Activated CD4-positive, alpha-beta T cell treated with anti-CD3 and anti-CD28 coated beads, Interleukin-2, amount 10 ng/mL, durations not matched to agents 24 days and 14 days (primary cell): ENCODE measurements at regions not wholly inside any gene's neighbourhood (a gene's known extent, or its start where the extent isn't known, plus 50 kb on each side); places are given as distances from the start of the nearest gene placed in this dataset.
"Not testable (repeated sequence)": the region's sequence is repeated elsewhere in the genome, so short reads cannot be mapped to it uniquely, and the experiment has no call there.

ENCODE experiments used
- DNase-seq: peaks from one replicate; pipeline ENCODE4 v3.0.0; 2022
- H3K27ac Mint-ChIP-seq: one replicate; pipeline ENCODE4 v1.8.0; 2022; ENCODE audit warnings: mild to moderate bottlenecking, mixed read lengths
- H3K27me3 Mint-ChIP-seq: one replicate; pipeline ENCODE4 v1.8.0; 2022; ENCODE audit warnings: mixed read lengths
- H3K36me3 Mint-ChIP-seq: one replicate; pipeline ENCODE4 v1.8.0; 2022; ENCODE audit warnings: low read depth, mild to moderate bottlenecking, mixed read lengths
- H3K4me1 Mint-ChIP-seq: one replicate; pipeline ENCODE4 v1.8.0; 2021; ENCODE audit warnings: mixed read lengths
- H3K4me3 Mint-ChIP-seq: one replicate; pipeline ENCODE4 v1.8.0; 2022; ENCODE audit warnings: mild to moderate bottlenecking, moderate library complexity, mixed read lengths
- H3K9me3 Mint-ChIP-seq: one replicate; pipeline ENCODE4 v1.8.0; 2021; ENCODE audit warnings: mixed read lengths
- intact Hi-C: fragments of 100-400 bp; cut with micrococcal nuclease; formaldehyde crosslinking; loops from one replicate; pipeline ENCODE4 v1.15.1; 2023

GRCh38 chr13:46498650-46499049 is 54.3 kb upstream of the LRCH1 start:
- intact Hi-C loops, result no loop called here
- peaks cover 12% of the 10 kb centered on the region for H3K27me3 Mint-ChIP-seq
- no peaks in the 10 kb centered on the region for H3K4me1 Mint-ChIP-seq
- no peak for DNase-seq
- H3K4me3 Mint-ChIP-seq, result no peak overlapping the region
- no peaks in the 10 kb centered on the region for H3K9me3 Mint-ChIP-seq
- no peaks in the 10 kb centered on the region for H3K36me3 Mint-ChIP-seq
- no peak overlapping the region for H3K27ac Mint-ChIP-seq

DNA sequence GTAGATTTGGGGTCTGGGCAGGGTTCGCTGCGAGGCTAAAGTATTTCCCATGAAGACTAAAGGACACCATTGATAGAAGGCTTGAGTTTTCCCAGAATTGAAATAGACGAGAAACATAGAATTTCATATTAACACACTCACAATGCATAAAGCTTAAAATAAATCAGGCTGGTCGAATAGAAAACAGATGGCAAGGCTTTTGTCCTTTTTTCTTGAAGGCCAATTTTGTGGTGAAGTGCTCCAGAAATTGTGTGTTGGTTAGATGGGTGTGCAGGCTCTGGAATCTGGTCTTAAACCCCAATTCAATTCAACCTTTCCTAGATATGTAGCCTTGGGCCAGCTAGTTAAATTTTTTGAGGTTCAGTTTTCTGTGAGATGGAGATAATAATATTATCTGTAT is 56.9 kb upstream of the LRCH1 start:
- peaks cover 2% of the 10 kb centered on the region for H3K27me3 Mint-ChIP-seq
- intact Hi-C loops, result no loop called here
- DNase-seq, result no peak
- no peaks in the 10 kb centered on the region for H3K4me1 Mint-ChIP-seq
- H3K36me3 Mint-ChIP-seq, result no peaks in the 10 kb centered on the region
- no peak overlapping the region for H3K4me3 Mint-ChIP-seq
- H3K9me3 Mint-ChIP-seq, result no peaks in the 10 kb centered on the region
- H3K27ac Mint-ChIP-seq, result no peak overlapping the region

GRCh38 chr13:46495651-46496050 is 57.3 kb upstream of the LRCH1 start:
- Mint-ChIP-seq H3K4me1 (no peaks in the 10 kb centered on the region), H3K36me3 (no peaks in the 10 kb centered on the region), H3K4me3 (no peak overlapping the region), H3K27me3 (peaks cover 2% of the 10 kb centered on the region), H3K27ac (no peak overlapping the region), H3K9me3 (no peaks in the 10 kb centered on the region)
- DNase-seq, result no peak
- intact Hi-C loops, result no loop called here

DNA sequence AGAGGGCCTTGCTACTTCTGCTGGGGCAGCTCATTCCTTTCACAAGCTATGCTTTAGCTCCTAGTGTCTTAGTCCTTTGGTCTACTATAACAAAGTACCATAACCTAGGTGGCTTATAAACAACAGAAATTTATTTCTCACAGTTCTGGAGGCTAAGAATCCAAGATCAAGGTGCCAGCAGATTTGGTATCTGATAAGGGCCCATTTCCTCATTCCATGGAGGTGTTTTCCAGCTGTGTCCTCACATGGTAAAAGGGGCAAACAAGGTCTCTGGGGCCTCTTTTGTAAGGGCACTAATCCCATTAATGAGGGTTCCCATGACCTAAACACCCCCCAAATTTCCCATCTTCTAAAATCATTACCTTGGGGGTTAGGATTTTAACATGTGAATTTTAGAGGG is 57.9 kb upstream of the LRCH1 start:
- no peak for DNase-seq
- Mint-ChIP-seq H3K27me3 (peaks cover under 1% of the 10 kb centered on the region), H3K4me3 (no peak overlapping the region), H3K27ac (no peak overlapping the region), H3K4me1 (peaks cover 2% of the 10 kb centered on the region), H3K36me3 (no peaks in the 10 kb centered on the region), H3K9me3 (no peaks in the 10 kb centered on the region)
- intact Hi-C loops, result no loop called here

- Mint-ChIP-seq H3K27ac (no peak overlapping the region), H3K9me3 (no peaks in the 10 kb centered on the region), H3K4me3 (no peak overlapping the region), H3K4me1 (peaks cover 3% of the 10 kb centered on the region), H3K36me3 (no peaks in the 10 kb centered on the region), H3K27me3 (no peaks in the 10 kb centered on the region)
- intact Hi-C loops, result loop anchor here (1.0 to 5.0 kb wide), 2 partner anchors 59 to 228 kb away; partner anchors contain the start of gene LRCH1
- peak; percentile 71 for DNase-seq
These were observed 60.0 kb upstream of the LRCH1 start for GRCh38 chr13:46492946-46493345.

- intact Hi-C loops, result loop anchor here (5.0 kb wide), 1 partner anchor 61 kb away; the partner anchor contains the start of gene LRCH1
These were observed 61.3 kb upstream of the LRCH1 start for GRCh38 chr13:46491641-46492040.

DNA sequence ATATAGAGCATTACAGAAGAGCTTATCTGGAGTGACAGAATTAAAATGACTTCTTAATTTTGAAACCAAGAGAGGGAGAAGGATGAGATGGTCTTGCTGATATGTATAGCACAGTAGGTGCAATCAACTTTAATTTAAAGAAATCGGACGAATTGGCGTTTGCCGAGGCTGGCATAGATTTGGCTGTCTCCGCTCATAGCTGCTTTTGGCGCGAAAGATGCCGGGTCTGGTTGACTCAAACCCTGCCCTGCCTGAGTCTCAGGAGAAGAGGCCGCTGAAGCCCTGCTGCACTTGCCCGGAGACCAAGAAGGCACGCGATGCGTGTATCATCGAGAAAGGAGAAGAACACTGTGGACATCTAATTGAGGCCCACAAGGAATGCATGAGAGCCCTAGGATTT is 62.3 kb upstream of the LRCH1 start:
- H3K27ac Mint-ChIP-seq, H3K36me3 Mint-ChIP-seq, H3K4me3 Mint-ChIP-seq, H3K27me3 Mint-ChIP-seq, H3K4me1 Mint-ChIP-seq, DNase-seq, H3K9me3 Mint-ChIP-seq: not testable (repeated sequence)
- intact Hi-C loops, result loop anchor here (5.0 kb wide), 1 partner anchor 62 kb away; the partner anchor contains the start of gene LRCH1

More at GRCh38 chr13:46491641-46492040, 61.3 kb upstream of the LRCH1 start:
- Mint-ChIP-seq H3K4me3 (no peak overlapping the region), H3K9me3 (no peaks in the 10 kb centered on the region), H3K27me3 (no peaks in the 10 kb centered on the region), H3K4me1 (peaks cover 3% of the 10 kb centered on the region), H3K27ac (no peak overlapping the region), H3K36me3 (no peaks in the 10 kb centered on the region)
- DNase-seq, result no peak

GRCh38 chr13:46490129-46490528 is 62.8 kb upstream of the LRCH1 start:
- H3K9me3 Mint-ChIP-seq, result peaks cover 5% of the 10 kb centered on the region
- no peaks in the 10 kb centered on the region for H3K36me3 Mint-ChIP-seq
- no peaks in the 10 kb centered on the region for H3K27me3 Mint-ChIP-seq
- no peak for DNase-seq
- H3K4me3 Mint-ChIP-seq, result no peak overlapping the region
- intact Hi-C loops, result loop anchor here (5.0 kb wide), 1 partner anchor 62 kb away; the partner anchor contains the start of gene LRCH1
- H3K4me1 Mint-ChIP-seq, result peaks cover 3% of the 10 kb centered on the region
- H3K27ac Mint-ChIP-seq, result no peak overlapping the region

GRCh38 chr13:46489586-46490023 is 63.4 kb upstream of the LRCH1 start:
- Mint-ChIP-seq H3K27ac (no peak overlapping the region), H3K9me3 (peaks cover 5% of the 10 kb centered on the region), H3K36me3 (peaks cover under 1% of the 10 kb centered on the region), H3K4me1 (peaks cover 3% of the 10 kb centered on the region), H3K4me3 (no peak overlapping the region), H3K27me3 (no peaks in the 10 kb centered on the region)
- intact Hi-C loops, result loop anchor here (5.0 kb wide), 2 partner anchors 43 to 63 kb away; partner anchors contain the start of gene LRCH1
- DNase-seq, result no peak

- DNase-seq, result no peak
- Mint-ChIP-seq H3K4me1 (peaks cover 3% of the 10 kb centered on the region), H3K27ac (no peak overlapping the region), H3K4me3 (no peak overlapping the region), H3K36me3 (peaks cover 2% of the 10 kb centered on the region), H3K9me3 (peaks cover 9% of the 10 kb centered on the region), H3K27me3 (no peaks in the 10 kb centered on the region)
- intact Hi-C loops, result loop anchor here (5.0 kb wide), 1 partner anchor 45 kb away; no protein-coding TSS in a partner anchor
These were observed 65.2 kb upstream of the LRCH1 start for GRCh38 chr13:46487748-46488147.

DNA sequence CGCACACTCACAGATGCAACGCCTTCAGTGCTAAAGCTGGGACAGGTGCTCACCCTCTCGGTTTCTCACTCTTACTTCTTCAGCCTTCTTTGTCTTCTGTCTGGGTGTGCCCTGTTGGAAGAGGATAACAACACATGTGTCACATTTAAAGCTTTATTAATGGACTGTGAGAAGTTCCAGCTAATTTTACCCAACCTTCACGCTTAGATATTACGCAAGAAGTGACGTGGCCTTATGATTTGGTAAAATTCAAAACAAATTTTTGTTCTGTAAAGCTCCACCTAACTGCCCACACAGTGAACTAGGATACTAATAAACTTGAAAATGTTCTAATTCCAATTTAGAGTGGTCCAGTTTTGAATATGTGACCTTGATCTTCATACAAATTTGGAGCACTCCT is 66.7 kb upstream of the LRCH1 start:
- Mint-ChIP-seq H3K4me3 (no peak overlapping the region), H3K4me1 (peaks cover 3% of the 10 kb centered on the region), H3K27ac (no peak overlapping the region), H3K9me3 (peaks cover 9% of the 10 kb centered on the region), H3K36me3 (peaks cover 2% of the 10 kb centered on the region), H3K27me3 (no peaks in the 10 kb centered on the region)
- intact Hi-C loops, result loop anchor here (5.0 kb wide), 1 partner anchor 46 kb away; no protein-coding TSS in a partner anchor
- no peak for DNase-seq

- Mint-ChIP-seq H3K27ac (no peak overlapping the region), H3K36me3 (peaks cover 2% of the 10 kb centered on the region), H3K4me3 (no peak overlapping the region), H3K27me3 (no peaks in the 10 kb centered on the region), H3K9me3 (peaks cover 9% of the 10 kb centered on the region), H3K4me1 (no peaks in the 10 kb centered on the region)
- DNase-seq, result no peak
- intact Hi-C loops, result no loop called here
These were observed 68.4 kb upstream of the LRCH1 start for GRCh38 chr13:46484561-46484960.

- no peak for DNase-seq
- Mint-ChIP-seq H3K9me3 (peaks cover 4% of the 10 kb centered on the region), H3K4me3 (no peak overlapping the region), H3K4me1 (no peaks in the 10 kb centered on the region), H3K36me3 (peaks cover 2% of the 10 kb centered on the region), H3K27ac (no peak overlapping the region), H3K27me3 (no peaks in the 10 kb centered on the region)
- intact Hi-C loops, result no loop called here
These were observed 71.8 kb upstream of the LRCH1 start for GRCh38 chr13:46481166-46481565.

- no peak overlapping the region for H3K4me3 Mint-ChIP-seq
- no peaks in the 10 kb centered on the region for H3K4me1 Mint-ChIP-seq
- H3K9me3 Mint-ChIP-seq, result peaks cover 4% of the 10 kb centered on the region
- peaks cover 2% of the 10 kb centered on the region for H3K36me3 Mint-ChIP-seq
- DNase-seq, result no peak
- no peaks in the 10 kb centered on the region for H3K27me3 Mint-ChIP-seq
- no peak overlapping the region for H3K27ac Mint-ChIP-seq
- intact Hi-C loops, result no loop called here
These were observed 72.8 kb upstream of the LRCH1 start for GRCh38 chr13:46480131-46480530.

GRCh38 chr13:46479691-46480090 is 73.3 kb upstream of the LRCH1 start:
- H3K27me3 Mint-ChIP-seq, result no peaks in the 10 kb centered on the region
- no peaks in the 10 kb centered on the region for H3K4me1 Mint-ChIP-seq
- H3K27ac Mint-ChIP-seq, result no peak overlapping the region

More at GRCh38 chr13:46479691-46480090, 73.3 kb upstream of the LRCH1 start:
- DNase-seq, result no peak
- intact Hi-C loops, result no loop called here
- no peak overlapping the region for H3K4me3 Mint-ChIP-seq
- peaks cover 4% of the 10 kb centered on the region for H3K9me3 Mint-ChIP-seq
- H3K36me3 Mint-ChIP-seq, result peaks cover 2% of the 10 kb centered on the region
